PC-3 (cell line): ENCODE measurements at regions not wholly inside any gene's neighbourhood (a gene's known extent, or its start where the extent isn't known, plus 50 kb on each side); places are given as distances from the start of the nearest gene placed in this dataset.

Source experiments
- ATAC-seq: fragments of 200-7000 bp; cut with Tn5 transposase; 2 replicates; pipeline ENCODE4 v1.9.1; 2020; ENCODE audit warnings: mild to moderate bottlenecking, moderate library complexity
- BruUV-seq: library from RNA; stranded (reverse); fragments of 400-500 nt; replicated peaks from 2 replicates; lab custom pipeline; 2021; lab: Mats Ljungman, UMichigan
- CTCF ChIA-PET: fragments of 300-600 bp; sonication (Branson Sonifier 250); formaldehyde crosslinking; loops from one replicate; lab custom pipeline; 2022; ENCODE audit warnings: antibody characterized with exemption; lab: Charles Lee
- POLR2A ChIA-PET: fragments of 300-600 bp; sonication (Branson Sonifier 250); formaldehyde crosslinking; loops from one replicate; lab custom pipeline; 2022; ENCODE audit warnings: antibody characterized with exemption; ENCODE audit not compliant: unreplicated experiment; lab: Charles Lee
- DNase-seq: peaks from one replicate; pipeline ENCODE4 v3.0.0-alpha.2; 2015
- H2AFZ ChIP-seq: fragments of 300-600 bp; sonication (generic); 2 replicates; pipeline ENCODE4 v1.6.0; 2016; ENCODE audit warnings: antibody characterized with exemption, low read length
- H3F3A ChIP-seq: fragments of 300-600 bp; sonication (generic); one replicate; pipeline ENCODE4 v1.6.0; 2017; ENCODE audit warnings: antibody characterized with exemption, low read length, control low read depth, mild to moderate bottlenecking; ENCODE audit not compliant: unreplicated experiment
- H3K27ac ChIP-seq: fragments of 300-600 bp; sonication (generic); 2 replicates; pipeline ENCODE4 v1.5.1; 2016; ENCODE audit warnings: mild to moderate bottlenecking, low read length
- H3K27me3 ChIP-seq: fragments of 300-600 bp; sonication (generic); 2 replicates; pipeline ENCODE4 v1.6.1; 2016; ENCODE audit warnings: low read length, mixed read lengths
- H3K36me3 ChIP-seq: fragments of 300-600 bp; sonication (generic); 2 replicates; pipeline ENCODE4 v1.6.1; 2016; ENCODE audit warnings: low read depth, mixed run types, low read length, mixed read lengths
- H3K4me1 ChIP-seq: fragments of 300-600 bp; sonication (generic); 2 replicates; pipeline ENCODE4 v1.5.1; 2016; ENCODE audit warnings: low read length; ENCODE audit not compliant: insufficient read depth
- H3K4me2 ChIP-seq: fragments of 300-600 bp; sonication (generic); 2 replicates; pipeline ENCODE4 v1.6.0; 2016; ENCODE audit warnings: low read length
- H3K4me3 ChIP-seq: fragments of 300-600 bp; sonication (generic); 2 replicates; pipeline ENCODE4 v1.5.1; 2016; ENCODE audit warnings: mild to moderate bottlenecking, low read length, mixed read lengths
- H3K79me2 ChIP-seq: fragments of 300-600 bp; sonication (generic); 2 replicates; pipeline ENCODE4 v1.6.1; 2017; ENCODE audit warnings: low read length, mixed read lengths
- H3K9ac ChIP-seq: fragments of 300-600 bp; sonication (generic); 2 replicates; pipeline ENCODE4 v1.6.0; 2016; ENCODE audit warnings: mild to moderate bottlenecking, low read length
- H3K9me2 ChIP-seq: fragments of 300-600 bp; sonication (generic); replicated peaks from 2 replicates; pipeline ENCODE4 v1.6.1; 2016; ENCODE audit warnings: mixed run types, low read length, mixed read lengths
- H3K9me3 ChIP-seq: fragments of 300-600 bp; sonication (generic); 2 replicates; pipeline ENCODE4 v1.6.1; 2016; ENCODE audit warnings: low read length, mixed read lengths
- H4K20me1 ChIP-seq: fragments of 300-600 bp; sonication (generic); 2 replicates; pipeline ENCODE4 v1.6.1; 2016; ENCODE audit warnings: low read length, mixed read lengths
- EZH2 ChIP-seq: fragments of 300-600 bp; sonication (generic); IDR thresholded peaks from one replicate; pipeline ENCODE4 v1.6.1; 2017; ENCODE audit warnings: antibody characterized with exemption, mild to moderate bottlenecking, low read length; ENCODE audit not compliant: unreplicated experiment
- EZH2phosphoT487 ChIP-seq: fragments of 300-600 bp; sonication (generic); IDR thresholded peaks from 2 replicates; pipeline ENCODE4 v1.6.1; 2018; ENCODE audit warnings: mild to moderate bottlenecking, antibody characterized with exemption, low read length, borderline replicate concordance
- intact Hi-C: fragments of 100-400 bp; cut with micrococcal nuclease; formaldehyde crosslinking; loops from 2 replicates; pipeline ENCODE4 v1.9.0; 2023
- TF ChIP-seq, protein P1 (sequence below): fragments of 300-600 bp; sonication (generic); conservative IDR thresholded peaks from 2 replicates; pipeline ENCODE4 v1.5.1; 2017; ENCODE audit warnings: antibody characterized with exemption, low read depth, mild to moderate bottlenecking, low read length

DNA sequence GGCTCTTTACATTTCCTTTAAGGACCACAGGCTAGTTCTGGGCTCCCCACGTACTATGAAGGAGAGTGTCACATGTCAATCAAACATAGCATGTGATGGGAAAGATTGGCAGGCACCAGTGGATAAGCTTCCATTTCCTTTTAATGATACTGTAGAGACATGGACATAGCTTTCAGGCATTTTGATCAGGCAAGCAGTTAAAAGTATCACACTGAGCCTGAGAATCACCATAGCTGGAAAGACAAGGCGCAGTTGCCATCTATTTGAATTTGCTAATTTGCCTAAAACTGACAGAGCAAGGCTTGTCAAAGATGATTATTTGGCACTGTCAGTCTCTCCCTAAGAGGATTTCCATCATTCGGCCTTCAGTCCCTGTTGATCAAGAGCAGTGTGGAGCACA is 263.4 kb upstream of the TAC1 start:
- no peak overlapping the region for H3K9ac ChIP-seq
- peaks cover 52% of the 10 kb centered on the region for H3K27me3 ChIP-seq
- ATAC-seq (no peak), DNase-seq (no peak)
- no peaks in the 10 kb centered on the region for H3K4me1 ChIP-seq
- no peaks in the 10 kb centered on the region for H3K9me3 ChIP-seq
- ChIA-PET POLR2A (no interaction called here), CTCF (no interaction called here)
- no peaks in the 10 kb centered on the region for H3K9me2 ChIP-seq
- no peaks in the 10 kb centered on the region for H3F3A ChIP-seq
- no peak overlapping the region for H3K4me2 ChIP-seq
- H3K36me3 ChIP-seq: no peaks in the 10 kb centered on the region
- no peak overlapping the region for H2AFZ ChIP-seq
- BruUV-seq: no TSS peak
- no peaks in the 10 kb centered on the region for H3K79me2 ChIP-seq
- intact Hi-C loops: no loop called here
- no peak overlapping the region for H3K27ac ChIP-seq
- H3K4me3 ChIP-seq: no peak overlapping the region
- TF ChIP-seq EZH2phosphoT487: no peak
- TF ChIP-seq EZH2: no peak
- TF ChIP-seq, protein P1, sequence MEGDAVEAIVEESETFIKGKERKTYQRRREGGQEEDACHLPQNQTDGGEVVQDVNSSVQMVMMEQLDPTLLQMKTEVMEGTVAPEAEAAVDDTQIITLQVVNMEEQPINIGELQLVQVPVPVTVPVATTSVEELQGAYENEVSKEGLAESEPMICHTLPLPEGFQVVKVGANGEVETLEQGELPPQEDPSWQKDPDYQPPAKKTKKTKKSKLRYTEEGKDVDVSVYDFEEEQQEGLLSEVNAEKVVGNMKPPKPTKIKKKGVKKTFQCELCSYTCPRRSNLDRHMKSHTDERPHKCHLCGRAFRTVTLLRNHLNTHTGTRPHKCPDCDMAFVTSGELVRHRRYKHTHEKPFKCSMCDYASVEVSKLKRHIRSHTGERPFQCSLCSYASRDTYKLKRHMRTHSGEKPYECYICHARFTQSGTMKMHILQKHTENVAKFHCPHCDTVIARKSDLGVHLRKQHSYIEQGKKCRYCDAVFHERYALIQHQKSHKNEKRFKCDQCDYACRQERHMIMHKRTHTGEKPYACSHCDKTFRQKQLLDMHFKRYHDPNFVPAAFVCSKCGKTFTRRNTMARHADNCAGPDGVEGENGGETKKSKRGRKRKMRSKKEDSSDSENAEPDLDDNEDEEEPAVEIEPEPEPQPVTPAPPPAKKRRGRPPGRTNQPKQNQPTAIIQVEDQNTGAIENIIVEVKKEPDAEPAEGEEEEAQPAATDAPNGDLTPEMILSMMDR: no peak
- H4K20me1 ChIP-seq: no peaks in the 10 kb centered on the region

DNA sequence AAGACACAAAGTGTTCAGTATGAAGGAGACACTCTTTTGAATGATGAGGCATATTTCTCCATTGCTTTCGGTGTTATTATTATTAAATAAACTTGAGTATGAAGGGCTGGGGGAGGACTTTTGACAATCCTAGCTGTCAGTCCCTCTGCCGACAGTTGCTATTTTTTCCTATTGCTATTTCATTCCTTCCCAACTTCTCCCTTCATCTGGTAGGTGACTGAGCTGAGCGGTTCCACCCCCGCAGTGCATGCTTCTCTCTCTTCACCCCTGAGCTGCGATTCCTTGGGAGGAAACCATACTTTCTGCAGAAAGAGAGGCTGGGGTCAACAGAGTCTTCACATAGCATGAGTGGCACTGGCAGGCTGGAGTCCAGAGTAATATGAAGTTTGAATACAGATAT is 261.2 kb upstream of the TAC1 start:
- peaks cover 57% of the 10 kb centered on the region for H3K27me3 ChIP-seq
- no peak overlapping the region for H3K27ac ChIP-seq
- no peaks in the 10 kb centered on the region for H3K4me1 ChIP-seq
- intact Hi-C loops: no loop called here
- DNase-seq (no peak), ATAC-seq (no peak)
- no peaks in the 10 kb centered on the region for H3K9me3 ChIP-seq
- no peaks in the 10 kb centered on the region for H3K79me2 ChIP-seq
- no peaks in the 10 kb centered on the region for H4K20me1 ChIP-seq
- no peak overlapping the region for H3K4me2 ChIP-seq
- H3K9ac ChIP-seq: no peak overlapping the region
- H3K36me3 ChIP-seq: no peaks in the 10 kb centered on the region
- no peak overlapping the region for H3K4me3 ChIP-seq
- H3K9me2 ChIP-seq: no peaks in the 10 kb centered on the region
- CTCF ChIA-PET: no interaction called here
- BruUV-seq: no TSS peak
- TF ChIP-seq, protein P1: no peak
- TF ChIP-seq EZH2 (no peak), EZH2phosphoT487 (no peak)
- H2AFZ ChIP-seq: no peak overlapping the region
- no peaks in the 10 kb centered on the region for H3F3A ChIP-seq
- POLR2A ChIA-PET: no interaction called here

DNA sequence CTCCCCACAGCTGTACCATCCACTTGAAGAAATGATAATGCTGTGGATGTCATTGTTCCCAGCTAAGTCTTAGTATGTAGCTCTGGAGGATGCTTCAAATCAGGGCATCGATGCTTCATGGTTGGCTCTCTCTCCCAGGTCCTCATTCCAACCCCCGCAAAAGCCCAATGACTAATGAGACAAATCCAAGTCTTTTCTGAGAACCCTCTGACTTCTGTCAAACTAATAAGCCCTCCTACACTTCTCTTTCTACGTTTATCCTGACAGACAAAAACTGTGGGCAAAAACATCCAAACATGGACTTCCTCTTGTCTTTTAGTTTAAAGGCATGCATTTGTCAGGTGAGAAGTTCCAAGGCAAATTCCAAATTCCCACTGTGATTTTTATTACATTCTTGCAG is 260.4 kb upstream of the TAC1 start:
- Histone ChIP-seq H3K9ac (no peak overlapping the region), H2AFZ (no peak overlapping the region), H3K79me2 (no peaks in the 10 kb centered on the region), H3K4me3 (no peak overlapping the region), H3K4me1 (no peaks in the 10 kb centered on the region), H3K4me2 (no peak overlapping the region), H3K9me2 (no peaks in the 10 kb centered on the region), H3F3A (no peaks in the 10 kb centered on the region), H4K20me1 (no peaks in the 10 kb centered on the region), H3K27ac (no peak overlapping the region), H3K9me3 (no peaks in the 10 kb centered on the region), H3K27me3 (peaks cover 50% of the 10 kb centered on the region), H3K36me3 (no peaks in the 10 kb centered on the region)
- BruUV-seq: no TSS peak
- TF ChIP-seq EZH2 (no peak), EZH2phosphoT487 (no peak)
- TF ChIP-seq, protein P1: no peak
- intact Hi-C loops: no loop called here
- CTCF ChIA-PET: no interaction called here
- DNase-seq (no peak), ATAC-seq (no peak)
- POLR2A ChIA-PET: no interaction called here
